HG03139 (cell line): ENCODE measurements at regions not wholly inside any gene's neighbourhood (a gene's known extent, or its start where the extent isn't known, plus 50 kb on each side); places are given as distances from the start of the nearest gene placed in this dataset.

Experiments used
- ATAC-seq: cut with Tn5 transposase; IDR thresholded peaks from one replicate; pipeline ENCODE4 v1.9.1; 2021; ENCODE audit not compliant: unreplicated experiment

- ATAC-seq = no peak
Measured at GRCh38 chr18:23341983-23342382, 111.1 kb upstream of the RIOK3 start.

GRCh38 chr18:23342506-23342905 is 110.6 kb upstream of the RIOK3 start:
- ATAC-seq = no peak

GRCh38 chr18:23350188-23350587 is 102.9 kb upstream of the RIOK3 start:
- ATAC-seq = no peak

- no peak for ATAC-seq
Measured at GRCh38 chr18:23351521-23351920, 101.6 kb upstream of the RIOK3 start.

- ATAC-seq = no peak
Measured at GRCh38 chr18:23352042-23352441, 101.0 kb upstream of the RIOK3 start.

- no peak for ATAC-seq
Measured at GRCh38 chr18:23353459-23353858, 99.6 kb upstream of the RIOK3 start.

GRCh38 chr18:23354625-23355024 is 98.5 kb upstream of the RIOK3 start:
- no peak for ATAC-seq

GRCh38 chr18:23355206-23355605 is 97.9 kb upstream of the RIOK3 start:
- no peak for ATAC-seq

GRCh38 chr18:23356424-23356823 is 96.7 kb upstream of the RIOK3 start:
- no peak for ATAC-seq

GRCh38 chr18:23356915-23357601 is 96.0 kb upstream of the RIOK3 start:
- ATAC-seq = no peak

- ATAC-seq = no peak
Measured at GRCh38 chr18:23357996-23358594, 95.0 kb upstream of the RIOK3 start.

- ATAC-seq = no peak
Measured at GRCh38 chr18:23359421-23359820, 93.7 kb upstream of the RIOK3 start.

- ATAC-seq = no peak
Measured at GRCh38 chr18:23363865-23364570, 89.1 kb upstream of the RIOK3 start.

GRCh38 chr18:23365602-23366001 is 87.5 kb upstream of the RIOK3 start:
- no peak for ATAC-seq

GRCh38 chr18:23369266-23369665 is 83.8 kb upstream of the RIOK3 start:
- ATAC-seq = no peak

GRCh38 chr18:23373570-23373969 is 79.5 kb upstream of the RIOK3 start:
- no peak for ATAC-seq

GRCh38 chr18:23377669-23378301 is 75.3 kb upstream of the RIOK3 start:
- no peak for ATAC-seq

- ATAC-seq = no peak
Measured at GRCh38 chr18:23378302-23378686, 74.8 kb upstream of the RIOK3 start.

- ATAC-seq = no peak
Measured at GRCh38 chr18:23380001-23380550, 73.0 kb upstream of the RIOK3 start.

- ATAC-seq = no peak
Measured at GRCh38 chr18:23380817-23381216, 72.3 kb upstream of the RIOK3 start.

- no peak for ATAC-seq
Measured at GRCh38 chr18:23383494-23383893, 69.6 kb upstream of the RIOK3 start.
